ENCODE measurements at regions not wholly inside any gene's neighbourhood (a gene's known extent, or its start where the extent isn't known, plus 50 kb on each side); places are given as distances from the start of the nearest gene placed in this dataset.

GRCh38 chr7:51693258-51693657 is 376.6 kb upstream of the COBL start:
- Histone ChIP-seq H3K27me3 (ENCODE audit: control insufficient read depth in 5 of 5, insufficient read depth in 4 of 5, low read length in 5 of 5) (no peaks in the 10 kb centered on the region), H3K27ac (ENCODE audit: low read depth, low read length) (no peak overlapping the region), H3K36me3 (ENCODE audit: control insufficient read depth in 5 of 5, insufficient read depth in 5 of 5, low read length in 5 of 5) (no peaks in the 10 kb centered on the region), H3K4me1 (ENCODE audit: control insufficient read depth in 5 of 5, insufficient read depth in 5 of 5, low read length in 5 of 5) (no peaks in the 10 kb centered on the region), H3K9ac (ENCODE audit: low read length in 5 of 5) (no peak overlapping the region), H3K9me3 (ENCODE audit: control insufficient read depth in 5 of 5, low read length in 5 of 5) (no peaks in the 10 kb centered on the region), H3K4me3 (ENCODE audit: low read depth in 1 of 5, low read length in 5 of 5) (no peak overlapping the region)

GRCh38 chr7:51689547-51689946 is 372.9 kb upstream of the COBL start:
- Histone ChIP-seq H3K9ac (ENCODE audit: low read length in 5 of 5) (no peak overlapping the region), H3K4me1 (ENCODE audit: control insufficient read depth in 5 of 5, insufficient read depth in 5 of 5, low read length in 5 of 5) (no peaks in the 10 kb centered on the region), H3K27ac (ENCODE audit: low read depth, low read length) (no peak overlapping the region), H3K4me3 (ENCODE audit: low read depth in 1 of 5, low read length in 5 of 5) (no peak overlapping the region), H3K27me3 (ENCODE audit: control insufficient read depth in 5 of 5, insufficient read depth in 4 of 5, low read length in 5 of 5) (no peaks in the 10 kb centered on the region), H3K36me3 (ENCODE audit: control insufficient read depth in 5 of 5, insufficient read depth in 5 of 5, low read length in 5 of 5) (no peaks in the 10 kb centered on the region), H3K9me3 (ENCODE audit: control insufficient read depth in 5 of 5, low read length in 5 of 5) (no peaks in the 10 kb centered on the region)

GRCh38 chr7:51685794-51686193 is 369.2 kb upstream of the COBL start:
- Histone ChIP-seq H3K36me3 (ENCODE audit: control insufficient read depth in 5 of 5, insufficient read depth in 5 of 5, low read length in 5 of 5) (no peaks in the 10 kb centered on the region), H3K9me3 (ENCODE audit: control insufficient read depth in 5 of 5, low read length in 5 of 5) (peaks cover 0 to 8% (median 0%) of the 10 kb centered on the region in 5 donors), H3K9ac (ENCODE audit: low read length in 5 of 5) (no peak overlapping the region), H3K27me3 (ENCODE audit: control insufficient read depth in 5 of 5, insufficient read depth in 4 of 5, low read length in 5 of 5) (no peaks in the 10 kb centered on the region), H3K27ac (ENCODE audit: low read depth, low read length) (no peak overlapping the region), H3K4me3 (ENCODE audit: low read depth in 1 of 5, low read length in 5 of 5) (no peak overlapping the region), H3K4me1 (ENCODE audit: control insufficient read depth in 5 of 5, insufficient read depth in 5 of 5, low read length in 5 of 5) (no peaks in the 10 kb centered on the region)

- H3K4me3 ChIP-seq (ENCODE audit: low read depth in 1 of 5, low read length in 5 of 5): no peak overlapping the region
- no peaks in the 10 kb centered on the region for H3K36me3 ChIP-seq (ENCODE audit: control insufficient read depth in 5 of 5, insufficient read depth in 5 of 5, low read length in 5 of 5)
- H3K27ac ChIP-seq (ENCODE audit: low read depth, low read length): no peak overlapping the region
- no peaks in the 10 kb centered on the region for H3K4me1 ChIP-seq (ENCODE audit: control insufficient read depth in 5 of 5, insufficient read depth in 5 of 5, low read length in 5 of 5)
- no peak overlapping the region for H3K9ac ChIP-seq (ENCODE audit: low read length in 5 of 5)
- H3K9me3 ChIP-seq (ENCODE audit: control insufficient read depth in 5 of 5, low read length in 5 of 5): peaks cover 0 to 8% (median 0%) of the 10 kb centered on the region in 5 donors
- H3K27me3 ChIP-seq (ENCODE audit: control insufficient read depth in 5 of 5, insufficient read depth in 4 of 5, low read length in 5 of 5): no peaks in the 10 kb centered on the region
Observed at GRCh38 chr7:51680594-51681399, 364.2 kb upstream of the COBL start.

- H3K9ac ChIP-seq (ENCODE audit: low read length in 5 of 5): no peak overlapping the region
- no peak overlapping the region for H3K27ac ChIP-seq (ENCODE audit: low read depth, low read length)
- no peaks in the 10 kb centered on the region for H3K27me3 ChIP-seq (ENCODE audit: control insufficient read depth in 5 of 5, insufficient read depth in 4 of 5, low read length in 5 of 5)
- H3K4me3 ChIP-seq (ENCODE audit: low read depth in 1 of 5, low read length in 5 of 5): no peak overlapping the region
- H3K4me1 ChIP-seq (ENCODE audit: control insufficient read depth in 5 of 5, insufficient read depth in 5 of 5, low read length in 5 of 5): no peaks in the 10 kb centered on the region
- no peaks in the 10 kb centered on the region for H3K36me3 ChIP-seq (ENCODE audit: control insufficient read depth in 5 of 5, insufficient read depth in 5 of 5, low read length in 5 of 5)
- H3K9me3 ChIP-seq (ENCODE audit: control insufficient read depth in 5 of 5, low read length in 5 of 5): peaks cover 0 to 8% (median 3%) of the 10 kb centered on the region in 5 donors
Observed at GRCh38 chr7:51679358-51679757, 362.7 kb upstream of the COBL start.

GRCh38 chr7:51666751-51667150 is 350.1 kb upstream of the COBL start:
- no peaks in the 10 kb centered on the region for H3K4me1 ChIP-seq (ENCODE audit: control insufficient read depth in 5 of 5, insufficient read depth in 5 of 5, low read length in 5 of 5)
- H3K9me3 ChIP-seq (ENCODE audit: control insufficient read depth in 5 of 5, low read length in 5 of 5): no peaks in the 10 kb centered on the region
- no peak overlapping the region for H3K4me3 ChIP-seq (ENCODE audit: low read depth in 1 of 5, low read length in 5 of 5)
- no peak overlapping the region for H3K9ac ChIP-seq (ENCODE audit: low read length in 5 of 5)
- H3K27me3 ChIP-seq (ENCODE audit: control insufficient read depth in 5 of 5, insufficient read depth in 4 of 5, low read length in 5 of 5): no peaks in the 10 kb centered on the region
- no peak overlapping the region for H3K27ac ChIP-seq (ENCODE audit: low read depth, low read length)
- no peaks in the 10 kb centered on the region for H3K36me3 ChIP-seq (ENCODE audit: control insufficient read depth in 5 of 5, insufficient read depth in 5 of 5, low read length in 5 of 5)

GRCh38 chr7:51666266-51666665 is 349.7 kb upstream of the COBL start:
- H3K27ac ChIP-seq (ENCODE audit: low read depth, low read length): no peak overlapping the region
- no peak overlapping the region for H3K9ac ChIP-seq (ENCODE audit: low read length in 5 of 5)
- no peaks in the 10 kb centered on the region for H3K36me3 ChIP-seq (ENCODE audit: control insufficient read depth in 5 of 5, insufficient read depth in 5 of 5, low read length in 5 of 5)
- no peak overlapping the region for H3K4me3 ChIP-seq (ENCODE audit: low read depth in 1 of 5, low read length in 5 of 5)
- H3K4me1 ChIP-seq (ENCODE audit: control insufficient read depth in 5 of 5, insufficient read depth in 5 of 5, low read length in 5 of 5): no peaks in the 10 kb centered on the region
- H3K9me3 ChIP-seq (ENCODE audit: control insufficient read depth in 5 of 5, low read length in 5 of 5): no peaks in the 10 kb centered on the region
- H3K27me3 ChIP-seq (ENCODE audit: control insufficient read depth in 5 of 5, insufficient read depth in 4 of 5, low read length in 5 of 5): no peaks in the 10 kb centered on the region

- H3K27ac ChIP-seq (ENCODE audit: low read depth, low read length): no peak overlapping the region
- H3K4me1 ChIP-seq (ENCODE audit: control insufficient read depth in 5 of 5, insufficient read depth in 5 of 5, low read length in 5 of 5): no peaks in the 10 kb centered on the region
- H3K4me3 ChIP-seq (ENCODE audit: low read depth in 1 of 5, low read length in 5 of 5): no peak overlapping the region
- no peaks in the 10 kb centered on the region for H3K9me3 ChIP-seq (ENCODE audit: control insufficient read depth in 5 of 5, low read length in 5 of 5)
- H3K9ac ChIP-seq (ENCODE audit: low read length in 5 of 5): no peak overlapping the region
- no peaks in the 10 kb centered on the region for H3K36me3 ChIP-seq (ENCODE audit: control insufficient read depth in 5 of 5, insufficient read depth in 5 of 5, low read length in 5 of 5)
- H3K27me3 ChIP-seq (ENCODE audit: control insufficient read depth in 5 of 5, insufficient read depth in 4 of 5, low read length in 5 of 5): no peaks in the 10 kb centered on the region
Observed at GRCh38 chr7:51665045-51665780, 348.6 kb upstream of the COBL start.

GRCh38 chr7:51660516-51660915 is 343.9 kb upstream of the COBL start:
- Histone ChIP-seq H3K36me3 (ENCODE audit: control insufficient read depth in 5 of 5, insufficient read depth in 5 of 5, low read length in 5 of 5) (no peaks in the 10 kb centered on the region), H3K4me3 (ENCODE audit: low read depth in 1 of 5, low read length in 5 of 5) (no peak overlapping the region), H3K4me1 (ENCODE audit: control insufficient read depth in 5 of 5, insufficient read depth in 5 of 5, low read length in 5 of 5) (no peaks in the 10 kb centered on the region), H3K9ac (ENCODE audit: low read length in 5 of 5) (no peak overlapping the region), H3K27ac (ENCODE audit: low read depth, low read length) (no peak overlapping the region), H3K9me3 (ENCODE audit: control insufficient read depth in 5 of 5, low read length in 5 of 5) (no peaks in the 10 kb centered on the region), H3K27me3 (ENCODE audit: control insufficient read depth in 5 of 5, insufficient read depth in 4 of 5, low read length in 5 of 5) (no peaks in the 10 kb centered on the region)

GRCh38 chr7:51658684-51659083 is 342.1 kb upstream of the COBL start:
- Histone ChIP-seq H3K27ac (ENCODE audit: low read depth, low read length) (no peak overlapping the region), H3K9ac (ENCODE audit: low read length in 5 of 5) (no peak overlapping the region), H3K4me1 (ENCODE audit: control insufficient read depth in 5 of 5, insufficient read depth in 5 of 5, low read length in 5 of 5) (no peaks in the 10 kb centered on the region), H3K9me3 (ENCODE audit: control insufficient read depth in 5 of 5, low read length in 5 of 5) (no peaks in the 10 kb centered on the region), H3K4me3 (ENCODE audit: low read depth in 1 of 5, low read length in 5 of 5) (no peak overlapping the region), H3K27me3 (ENCODE audit: control insufficient read depth in 5 of 5, insufficient read depth in 4 of 5, low read length in 5 of 5) (no peaks in the 10 kb centered on the region), H3K36me3 (ENCODE audit: control insufficient read depth in 5 of 5, insufficient read depth in 5 of 5, low read length in 5 of 5) (no peaks in the 10 kb centered on the region)

All from subcutaneous abdominal adipose tissue (tissue), 5 donors.